CD4-positive, alpha-beta T cell treated with Interleukin-21 for 1 hour (primary cell): ENCODE measurements at regions not wholly inside any gene's neighbourhood (a gene's known extent, or its start where the extent isn't known, plus 50 kb on each side); places are given as distances from the start of the nearest gene placed in this dataset.
"Not testable (repeated sequence)": the region's sequence is repeated elsewhere in the genome, so short reads cannot be mapped to it uniquely, and the experiment has no call there.

Experiments used
- DNase-seq: peaks from one replicate; pipeline ENCODE4 v3.0.0-alpha.2; 2020

DNA sequence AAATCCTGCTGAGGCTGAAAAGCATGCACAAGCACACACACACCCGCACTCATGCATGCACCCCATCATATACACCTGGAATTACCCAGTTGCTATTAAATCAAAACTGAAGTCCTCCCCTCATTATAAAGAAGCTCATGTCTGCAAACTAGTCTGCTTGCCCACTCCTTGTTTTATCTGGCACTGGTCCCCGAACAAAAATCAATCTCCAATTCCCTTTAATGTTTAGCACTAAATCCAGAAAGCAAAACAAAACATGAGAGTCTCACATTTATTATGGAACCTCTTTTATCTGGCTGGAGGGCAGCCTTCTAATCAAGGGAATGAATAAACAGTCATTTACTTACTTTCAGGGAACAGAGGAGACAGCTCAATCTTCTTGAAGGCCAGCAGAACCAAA, 1093.4 kb upstream of the FLRT2 start:
- no peak for DNase-seq

DNA sequence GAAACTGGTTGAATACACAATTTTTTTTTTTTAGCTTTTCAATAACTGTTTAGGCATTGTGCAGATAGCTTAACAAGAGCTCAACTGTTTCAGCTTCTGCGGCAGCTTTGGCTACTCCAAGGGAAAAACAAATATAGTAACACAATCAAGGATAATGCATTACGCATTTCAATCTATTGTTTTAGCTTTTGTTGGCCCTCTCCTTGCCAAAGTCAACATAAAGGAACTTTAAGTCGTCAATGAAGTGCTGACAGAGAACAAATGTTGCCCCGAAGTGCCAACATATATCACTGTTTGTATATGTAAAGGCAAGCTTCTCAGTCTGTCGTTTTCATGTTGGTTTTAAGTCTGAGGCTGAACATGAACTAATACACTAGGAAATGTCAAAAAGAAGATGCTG, 1087.4 kb upstream of the FLRT2 start:
- no peak for DNase-seq

DNA sequence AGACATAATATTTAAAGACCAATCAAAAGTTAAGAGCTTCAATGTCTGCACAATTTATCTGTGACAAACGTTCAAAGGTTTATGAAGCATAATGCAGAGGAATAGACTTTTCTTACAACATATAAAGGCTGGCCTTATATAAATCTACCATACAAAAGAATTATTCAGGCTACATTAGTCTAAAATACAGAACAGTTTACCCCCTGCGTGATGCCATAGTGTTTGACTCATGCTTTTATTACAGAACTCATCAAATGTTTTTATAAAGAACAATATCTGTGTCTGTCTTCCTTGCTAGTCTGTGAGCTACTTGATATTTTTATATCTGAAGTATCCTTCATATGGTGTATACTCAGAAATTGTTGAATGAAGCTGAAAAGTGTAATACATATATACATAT, 1084.5 kb upstream of the FLRT2 start:
- DNase-seq: no peak

DNA sequence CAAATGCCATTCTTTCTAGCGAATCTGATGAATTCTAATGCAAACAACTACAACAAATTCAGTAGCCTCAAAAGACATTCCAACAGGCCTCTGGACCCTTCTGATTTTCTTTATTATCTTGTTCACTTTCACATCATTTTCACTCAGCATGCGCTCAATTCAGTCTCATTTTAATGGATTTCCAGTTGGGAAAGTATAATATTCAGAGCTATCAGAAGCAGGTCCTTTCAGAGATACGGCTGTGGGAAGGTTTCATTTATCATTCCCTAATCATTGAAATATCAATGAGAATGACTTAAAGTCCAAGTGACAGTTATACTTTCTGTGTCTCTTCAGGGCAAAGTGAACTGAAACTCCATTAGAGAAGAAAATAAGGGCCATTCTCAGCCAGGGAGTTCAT, 1083.7 kb upstream of the FLRT2 start:
- DNase-seq: no peak

DNA sequence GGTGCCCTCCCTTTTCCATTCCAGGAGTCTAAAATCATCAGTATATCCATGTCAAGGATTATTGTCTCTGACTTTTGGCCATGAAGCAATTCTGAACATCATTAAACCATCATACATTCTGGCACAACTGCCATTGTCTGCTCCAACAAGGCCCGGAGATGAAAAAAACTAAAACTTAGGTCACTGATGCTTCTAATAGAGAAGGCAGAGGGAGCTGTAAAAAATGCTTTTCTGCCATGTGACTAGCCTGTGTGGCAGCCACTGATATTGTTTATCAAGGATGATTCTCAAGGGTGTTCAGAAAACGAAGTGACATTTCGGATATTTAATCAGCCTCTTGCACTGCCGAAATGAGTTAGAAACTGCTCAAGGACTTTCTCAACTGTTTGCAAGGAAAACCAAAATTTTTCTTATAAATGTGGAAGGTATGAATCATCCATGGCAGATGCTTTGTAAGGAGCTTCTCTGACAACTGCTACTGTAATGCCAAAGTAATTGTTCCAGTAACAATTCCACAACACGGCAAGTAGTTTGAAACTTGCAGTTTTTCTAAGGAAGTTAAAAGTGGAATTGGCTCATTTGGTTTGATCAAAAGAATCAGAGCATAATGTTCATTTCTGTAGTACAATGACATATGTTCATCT, 1076.5 kb upstream of the FLRT2 start:
- DNase-seq: no peak

DNA sequence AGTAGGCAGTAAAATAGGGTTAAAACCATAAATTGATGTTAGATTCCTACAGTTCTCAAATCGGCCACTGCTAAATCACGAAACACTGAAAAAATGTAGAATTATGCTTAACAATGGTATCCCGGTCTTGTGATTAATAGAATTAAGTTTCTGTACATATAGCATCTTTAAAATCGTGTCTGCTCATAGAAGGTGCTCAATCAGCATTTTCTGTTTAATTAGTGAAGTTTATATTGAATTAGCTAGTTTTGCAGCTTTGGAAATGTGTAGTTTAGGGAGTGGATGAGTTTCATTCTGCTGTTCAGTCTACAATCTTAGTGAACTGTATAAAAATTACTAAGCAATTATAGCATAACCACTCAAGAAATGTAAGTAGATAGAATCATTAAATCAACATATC, 1075.8 kb upstream of the FLRT2 start:
- DNase-seq: no peak

DNA sequence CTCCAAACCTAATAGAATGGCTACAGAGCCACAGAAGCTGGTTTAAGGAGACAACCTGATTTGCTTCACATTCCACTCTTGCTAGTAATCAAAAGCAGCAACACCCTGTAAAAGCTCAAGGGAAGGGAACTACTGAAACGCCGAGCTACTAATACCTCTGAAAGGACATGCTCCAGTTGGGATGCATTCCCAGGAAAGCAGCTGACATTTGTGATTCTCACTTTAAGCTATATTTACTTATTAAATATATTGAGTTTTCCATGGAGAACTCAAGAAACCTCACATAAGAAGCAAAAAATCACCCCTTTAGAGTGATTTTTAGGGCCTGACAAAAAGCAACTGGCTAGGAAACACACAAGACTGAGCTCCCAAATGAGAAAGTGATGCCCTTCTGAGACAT, 1073.0 kb upstream of the FLRT2 start:
- DNase-seq: no peak

DNA sequence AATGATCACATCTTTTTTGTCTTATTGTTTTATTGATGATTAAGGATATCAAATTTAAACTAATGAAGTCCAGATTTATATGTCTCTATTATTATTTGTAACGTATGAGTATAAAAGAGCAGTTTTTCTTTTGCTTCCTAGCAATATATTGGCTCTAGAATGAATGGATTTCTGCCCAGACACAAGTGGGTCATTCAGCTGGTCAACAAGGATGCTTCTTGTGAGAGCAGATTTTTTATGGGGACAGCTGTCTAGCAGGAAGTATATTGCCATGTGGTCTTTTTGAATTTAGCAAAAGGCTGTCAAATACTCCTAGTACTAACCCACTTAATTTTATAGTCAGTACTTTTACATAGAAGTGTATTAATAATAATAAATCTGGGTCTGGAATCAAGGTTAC, 1071.1 kb upstream of the FLRT2 start:
- no peak for DNase-seq

- DNase-seq: no peak
Observed at GRCh38 chr14:84465880-84466279, 1064.1 kb upstream of the FLRT2 start.

GRCh38 chr14:84468153-84468552, 1061.8 kb upstream of the FLRT2 start:
- no peak for DNase-seq

GRCh38 chr14:84477996-84478395, 1051.9 kb upstream of the FLRT2 start:
- no peak for DNase-seq

DNA sequence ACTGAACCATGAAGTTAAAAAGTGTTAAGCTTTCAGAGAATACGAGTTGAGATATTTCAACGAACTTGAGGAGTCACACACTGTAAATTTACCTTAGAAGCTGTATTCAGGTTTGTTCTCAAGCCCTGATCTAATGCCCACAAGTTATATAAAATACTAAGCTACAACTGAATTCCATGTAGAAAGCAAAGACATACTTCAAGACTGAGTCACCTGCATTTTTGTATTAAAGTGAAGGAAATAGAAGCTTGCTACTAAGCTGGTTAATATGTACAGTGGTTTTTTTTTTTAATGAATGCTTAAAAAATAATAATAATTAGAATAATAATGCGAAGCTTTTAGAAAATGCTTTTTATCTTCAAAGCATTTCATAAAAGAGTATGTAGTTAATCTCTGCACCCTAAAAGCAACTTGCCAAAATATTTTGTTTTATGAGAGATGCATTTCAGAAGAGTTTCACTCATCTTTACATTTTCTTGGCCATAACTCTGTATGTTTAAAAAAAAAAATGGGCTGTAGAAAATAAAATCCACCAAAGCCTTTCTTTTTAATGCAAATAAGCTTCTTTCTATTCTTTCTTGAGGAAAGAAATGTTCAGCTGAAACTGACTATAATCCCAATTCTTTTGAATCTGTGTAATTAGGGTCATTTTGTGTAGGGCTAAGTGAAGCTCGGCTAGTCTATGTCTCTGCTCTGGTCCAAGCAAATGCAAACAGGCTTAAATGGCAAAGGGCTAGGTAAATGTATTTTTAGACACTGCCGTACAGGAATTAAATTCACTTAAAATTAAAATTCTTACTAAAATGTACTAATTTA, 1047.5 kb upstream of the FLRT2 start:
- no peak for DNase-seq

DNA sequence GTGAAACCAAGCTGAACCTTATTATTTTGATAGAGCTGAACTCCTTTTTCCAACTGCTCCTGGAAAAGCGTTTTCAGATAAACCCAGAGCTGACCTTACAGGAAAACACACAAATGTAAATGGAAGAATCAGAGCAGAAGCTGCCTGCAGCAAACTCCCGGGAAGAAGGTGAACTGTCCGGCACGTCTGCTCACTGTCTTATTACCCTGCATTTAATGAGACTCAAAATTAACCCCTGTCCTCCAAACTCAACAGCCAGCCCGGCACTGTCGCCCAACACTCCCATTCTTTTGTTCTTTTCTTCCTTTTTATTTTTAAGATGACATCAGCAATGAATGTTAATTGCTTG, 1046.9 kb upstream of the FLRT2 start:
- no peak for DNase-seq

DNA sequence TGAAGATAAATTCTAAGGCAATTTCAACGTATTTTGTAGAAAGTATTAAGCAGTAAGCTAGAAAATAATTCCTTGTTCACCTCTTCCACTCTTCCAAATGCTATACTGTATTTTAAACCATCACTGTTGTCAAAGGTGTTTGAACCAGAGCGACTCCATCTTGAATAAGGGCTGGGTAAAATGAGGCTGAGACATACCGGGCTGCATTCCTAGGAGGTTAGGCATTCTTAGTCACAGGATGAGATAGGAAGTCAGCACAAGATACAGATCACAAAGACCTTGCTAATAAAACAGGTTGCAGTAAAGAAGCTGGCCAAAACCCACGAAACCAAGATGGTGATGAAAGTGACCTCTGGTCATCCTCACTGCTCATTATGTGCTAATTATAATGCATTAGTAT, 1045.7 kb upstream of the FLRT2 start:
- DNase-seq: not testable (repeated sequence)

GRCh38 chr14:84485036-84485435, 1044.9 kb upstream of the FLRT2 start:
- no peak for DNase-seq

- DNase-seq: no peak
Observed at GRCh38 chr14:84490081-84490480, 1039.9 kb upstream of the FLRT2 start.

DNA sequence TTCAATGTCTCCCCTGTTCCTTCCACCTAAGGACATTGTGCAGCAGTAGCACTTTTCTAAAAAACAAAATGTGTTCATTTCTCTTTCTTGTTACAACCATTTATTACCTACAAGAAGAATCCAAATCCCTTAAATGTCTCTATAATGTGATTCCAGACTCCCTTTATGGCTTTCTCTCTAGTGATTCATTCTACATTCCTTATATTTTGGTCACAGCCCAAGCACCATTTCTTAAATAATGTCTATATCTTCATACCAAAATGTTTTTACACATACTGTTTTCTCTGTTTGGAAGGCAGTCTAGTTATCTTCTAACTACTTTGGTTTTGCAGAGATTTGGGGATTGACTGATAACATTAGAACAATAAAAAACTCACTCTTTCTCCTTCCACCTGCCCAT, 1037.3 kb upstream of the FLRT2 start:
- no peak for DNase-seq

- no peak for DNase-seq
Observed at GRCh38 chr14:84493779-84494178, 1036.2 kb upstream of the FLRT2 start.

DNA sequence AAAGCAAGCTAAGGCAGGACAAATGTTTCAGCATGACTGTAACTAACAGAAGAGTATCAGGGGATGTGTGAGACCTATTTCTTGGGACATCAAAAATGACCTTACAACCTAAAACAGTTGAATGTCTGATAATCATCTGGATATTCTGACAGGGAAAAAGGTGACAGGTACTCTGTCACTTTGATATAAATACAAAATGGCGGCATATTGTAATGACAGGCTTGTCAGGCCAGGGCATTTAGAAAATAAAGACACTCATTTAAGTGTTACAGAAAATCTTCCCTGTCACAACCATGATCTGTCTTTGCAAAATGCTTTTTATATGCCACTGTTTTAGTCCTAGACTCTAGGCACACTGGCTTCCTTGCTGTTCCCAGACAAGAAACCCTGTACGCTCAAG, 1033.3 kb upstream of the FLRT2 start:
- DNase-seq: no peak

GRCh38 chr14:84512823-84513222, 1017.1 kb upstream of the FLRT2 start:
- DNase-seq: not testable (repeated sequence)

- DNase-seq: no peak
Observed at GRCh38 chr14:84519836-84520235, 1010.1 kb upstream of the FLRT2 start.

DNA sequence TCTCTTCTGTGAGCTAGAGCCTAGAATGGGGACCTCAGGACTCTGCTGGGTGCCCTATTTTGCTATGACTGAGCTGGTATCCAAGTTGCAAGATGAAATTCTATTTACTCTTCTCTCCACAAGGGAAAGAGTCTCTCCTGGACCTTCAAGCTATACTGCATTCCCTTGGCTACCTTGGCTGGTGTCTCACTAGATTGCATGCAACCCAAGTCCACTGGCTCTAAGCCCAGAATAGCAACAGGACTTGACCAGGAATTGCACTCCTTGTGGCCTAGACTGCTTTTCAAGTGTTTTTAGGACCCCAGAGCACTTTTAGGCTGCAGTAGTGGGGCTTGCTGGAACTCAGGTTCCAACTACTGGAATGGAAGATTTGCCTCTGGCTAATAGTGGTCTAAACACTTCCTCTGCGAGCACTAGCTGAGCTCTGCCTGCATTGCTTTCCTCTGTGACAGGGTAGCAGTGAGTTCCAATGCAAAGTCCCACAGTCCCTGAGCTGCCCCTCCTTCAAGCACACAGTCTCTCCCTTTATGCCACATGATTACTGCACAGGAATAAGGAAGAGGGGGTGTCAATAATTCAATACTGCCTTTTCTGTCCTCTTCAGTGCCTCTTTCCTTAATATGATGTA, 1009.1 kb upstream of the FLRT2 start:
- no peak for DNase-seq

GRCh38 chr14:84523746-84524145, 1006.2 kb upstream of the FLRT2 start:
- DNase-seq: no peak

DNA sequence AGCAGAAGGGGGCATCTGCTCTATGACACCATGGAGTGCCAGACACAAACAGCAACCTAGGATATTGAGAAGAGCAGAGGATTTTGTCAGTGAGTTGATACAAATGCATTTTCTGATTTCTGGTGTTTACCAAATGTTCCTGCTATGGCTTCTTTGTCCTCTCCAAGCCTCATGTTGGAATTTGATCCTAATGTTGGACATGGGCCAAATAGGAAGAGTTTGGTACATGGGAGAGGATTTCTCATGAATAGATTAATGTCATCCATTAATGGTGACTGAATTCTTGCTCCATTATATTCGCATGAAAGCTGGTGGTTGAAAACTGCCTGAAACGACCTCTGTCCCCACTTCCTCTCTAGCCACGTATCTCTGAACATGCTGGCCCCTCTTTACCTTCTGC, 1002.2 kb upstream of the FLRT2 start:
- DNase-seq: no peak
